GM12878 (cell line): ENCODE measurements at regions not wholly inside any gene's neighbourhood (a gene's known extent, or its start where the extent isn't known, plus 50 kb on each side); places are given as distances from the start of the nearest gene placed in this dataset.

Source experiments
- ATAC-seq: fragments of 200-7000 bp; cut with Tn5 transposase; 3 replicates; pipeline ENCODE4 v1.9.1; 2020; ENCODE audit warnings: mild to moderate bottlenecking, moderate library complexity
- BruUV-seq: library from RNA; stranded (reverse); fragments of 400-500 nt; replicated peaks from 2 replicates; lab custom pipeline; 2021; lab: Mats Ljungman, UMichigan
- CTCF ChIA-PET: fragments of 300-600 bp; sonication (Branson Sonifier 250); formaldehyde crosslinking; extraction: SDS; loops from one replicate; lab custom pipeline; 2021; ENCODE audit warnings: inconsistent platforms; lab: Yijun Ruan, JAX
- POLR2A ChIA-PET: fragments of 350-600 bp; formaldehyde crosslinking; extraction: SDS; loops from one replicate; lab custom pipeline; 2021; ENCODE audit warnings: inconsistent platforms; lab: Charles Lee
- RAD21 ChIA-PET: fragments of 300-600 bp; sonication (Branson Sonifier 250); formaldehyde crosslinking; loops from one replicate; lab custom pipeline; 2023; ENCODE audit warnings: antibody characterized with exemption; ENCODE audit not compliant: unreplicated experiment; lab: Charles Lee
- SMC1A ChIA-PET: fragments of 300-600 bp; sonication (Branson Sonifier 250); formaldehyde crosslinking; loops from one replicate; lab custom pipeline; 2023; ENCODE audit not compliant: unreplicated experiment, uncharacterized antibody; lab: Charles Lee
- DNase-seq: peaks from one replicate; pipeline ENCODE4 v3.0.0-alpha.2; 2011; ENCODE audit warnings: low read depth, low spot score
- FAIRE-seq: peaks from 3 replicates; lab custom pipeline; 2011; peaks lifted over from hg19 to GRCh38; lab: Jason Lieb, UNC
- H2AFZ ChIP-seq: 2 replicates; pipeline ENCODE4 v1.6.0; 2011; ENCODE audit warnings: low read depth, low read length, control low read depth; ENCODE audit not compliant: control insufficient read depth
- H3K27ac ChIP-seq: 2 replicates; pipeline ENCODE4 v1.5.1; 2011; ENCODE audit warnings: control low read depth; ENCODE audit not compliant: control insufficient read depth, insufficient read depth
- H3K27me3 ChIP-seq, 2 experiments: replicated peaks in 1 of 2; 2 replicates each; pipeline versions ENCODE4 v1.6.0 to v1.6.1; 2011; ENCODE audit warnings: low read length in 1 of 2; ENCODE audit not compliant: control insufficient read depth in 2 of 2, insufficient read depth in 2 of 2
- H3K36me3 ChIP-seq, 2 experiments: 2 replicates each; pipeline ENCODE4 v1.5.1; 2011; ENCODE audit warnings: low read length in 1 of 2; ENCODE audit not compliant: control insufficient read depth in 2 of 2, insufficient read depth in 2 of 2
- H3K4me1 ChIP-seq: 2 replicates; pipeline ENCODE4 v1.6.1; 2011; ENCODE audit warnings: mild to moderate bottlenecking, low read length, moderate library complexity, mixed read lengths; ENCODE audit not compliant: control insufficient read depth, insufficient read depth
- H3K4me2 ChIP-seq: 2 replicates; pipeline ENCODE4 v1.6.0; 2011; ENCODE audit warnings: control low read depth; ENCODE audit not compliant: control insufficient read depth, insufficient read depth
- H3K4me3 ChIP-seq: fragments of 200-600 bp; sonication (generic); 2 replicates; pipeline ENCODE4 v1.5.1; 2016
- H3K79me2 ChIP-seq: 2 replicates; pipeline ENCODE4 v1.6.0; 2011; ENCODE audit warnings: low read length; ENCODE audit not compliant: control insufficient read depth, insufficient read depth
- H3K9ac ChIP-seq: 2 replicates; pipeline ENCODE4 v1.8.0; 2011; ENCODE audit warnings: low read length, control low read depth, mixed read lengths; ENCODE audit not compliant: control insufficient read depth, insufficient read depth
- H3K9me3 ChIP-seq: replicated peaks from 3 replicates; pipeline ENCODE4 v1.5.1; 2011; ENCODE audit warnings: mild to moderate bottlenecking, low read length; ENCODE audit not compliant: control insufficient read depth, insufficient read depth
- H4K20me1 ChIP-seq: 2 replicates; pipeline ENCODE4 v1.6.0; 2011; ENCODE audit not compliant: control insufficient read depth, insufficient read depth
- CBX5 ChIP-seq: sonication (generic); IDR thresholded peaks from 2 replicates; pipeline ENCODE4 v1.6.1; 2016; ENCODE audit warnings: low read depth, moderate library complexity, mild to moderate bottlenecking, inconsistent platforms
- ETV6 ChIP-seq, 2 experiments: fragments of 450-650 bp in 1 of 2; IDR thresholded peaks in 1 of 2; conservative IDR thresholded peaks in 1 of 2; 2 replicates each; pipeline ENCODE4 v1.6.1; 2014; ENCODE audit warnings: antibody characterized with exemption in 1 of 2, borderline replicate concordance in 1 of 2, low read depth in 1 of 2, mild to moderate bottlenecking in 1 of 2, moderate library complexity in 1 of 2
- FOXM1 ChIP-seq: IDR thresholded peaks from 2 replicates; pipeline ENCODE4 v1.6.1; 2012; ENCODE audit warnings: low read depth, mild to moderate bottlenecking, inconsistent platforms, low read length, moderate library complexity
- HDAC6 ChIP-seq: fragments of 200-600 bp; sonication (generic); IDR thresholded peaks from one replicate; pipeline ENCODE4 v1.8.0; 2017; ENCODE audit warnings: antibody characterized with exemption; ENCODE audit not compliant: unreplicated experiment
- JUND ChIP-seq: IDR thresholded peaks from 2 replicates; pipeline ENCODE4 v1.6.1; 2012; ENCODE audit warnings: low read depth, mild to moderate bottlenecking, low read length, improper control_type of control experiment, moderate library complexity
- MEF2B ChIP-seq: fragments of 450-650 bp; IDR thresholded peaks from 2 replicates; pipeline ENCODE4 v1.6.1; 2018; ENCODE audit warnings: mild to moderate bottlenecking, moderate library complexity; ENCODE audit not compliant: partially characterized antibody, poor library complexity, severe bottlenecking
- MTA3 ChIP-seq: IDR thresholded peaks from 2 replicates; pipeline ENCODE4 v1.6.1; 2012; ENCODE audit warnings: low read length, inconsistent platforms, borderline replicate concordance
- POLR2AphosphoS2 ChIP-seq: IDR thresholded peaks from 2 replicates; pipeline ENCODE4 v1.6.1; 2011; ENCODE audit warnings: low read depth, mild to moderate bottlenecking, low read length, improper control_type of control experiment, moderate library complexity
- PRDM15 ChIP-seq: fragments of 450-650 bp; formaldehyde crosslinking; IDR thresholded peaks from 2 replicates; pipeline ENCODE4 v1.4.0; 2020; ENCODE audit warnings: mild to moderate bottlenecking, moderate library complexity
- RB1 ChIP-seq: fragments of 450-650 bp; formaldehyde crosslinking; IDR thresholded peaks from 2 replicates; pipeline ENCODE4 v1.6.1; 2017; ENCODE audit warnings: mild to moderate bottlenecking, borderline replicate concordance
- SMAD1 ChIP-seq: fragments of 450-650 bp; IDR thresholded peaks from 2 replicates; pipeline ENCODE4 v1.6.1; 2018; ENCODE audit warnings: mild to moderate bottlenecking, low read depth; ENCODE audit not compliant: partially characterized antibody
- STAT3 ChIP-seq: IDR thresholded peaks from 2 replicates; pipeline ENCODE4 v1.6.1; 2011; ENCODE audit warnings: low read depth, low read length, improper control_type of control experiment
- SUZ12 ChIP-seq: fragments of 200-600 bp; sonication (generic); IDR thresholded peaks from one replicate; pipeline ENCODE4 v1.6.1; 2018; ENCODE audit warnings: antibody characterized with exemption, mild to moderate bottlenecking; ENCODE audit not compliant: unreplicated experiment
- USF2 ChIP-seq: IDR thresholded peaks from 2 replicates; pipeline ENCODE4 v1.6.1; 2011; ENCODE audit warnings: low read depth, low read length, improper control_type of control experiment, borderline replicate concordance
- YY1 ChIP-seq: IDR thresholded peaks from 2 replicates; pipeline ENCODE4 v1.6.1; 2011; ENCODE audit warnings: low read depth, mild to moderate bottlenecking, low read length
- ZNF274 ChIP-seq: IDR thresholded peaks from one replicate; pipeline ENCODE4 v1.8.0; 2011; ENCODE audit not compliant: insufficient read length, insufficient read depth
- ZNF384 ChIP-seq: IDR thresholded peaks from 2 replicates; pipeline ENCODE4 v1.6.1; 2012; ENCODE audit warnings: low read depth, mild to moderate bottlenecking, low read length, improper control_type of control experiment, borderline replicate concordance
- WGBS: methylation state at CpG from one replicate; pipeline ENCODE4 v1.1.6; 2016; ENCODE audit warnings: low lambda C conversion rate; ENCODE audit not compliant: insufficient replicate concordance, insufficient coverage; ENCODE audit errors: missing lambda C conversion rate; 5-methylcytosine and 5-hydroxymethylcytosine counted together
- in situ Hi-C: fragments of 300-500 bp; cut with MboI; formaldehyde crosslinking; loops from 9 replicates; pipeline ENCODE4 v1.14.3; 2018; ENCODE audit warnings: mixed read lengths
- intact Hi-C: fragments of 100-400 bp; cut with micrococcal nuclease; formaldehyde crosslinking; loops from one replicate; pipeline ENCODE4 v1.14.2; 2022; ENCODE audit not compliant: unreplicated experiment

- 16% methylated on average over 2 of the region's 2 CpGs for WGBS
- Histone ChIP-seq H4K20me1 (no peaks in the 10 kb centered on the region), H3K79me2 (no peaks in the 10 kb centered on the region), H3K4me1 (peaks cover 10% of the 10 kb centered on the region), H3K27ac (no peak overlapping the region), H2AFZ (no peak overlapping the region), H3K4me2 (no peak overlapping the region), H3K9me3 (no peaks in the 10 kb centered on the region; the same call in 2 of the 3 replicates), H3K36me3 (no peaks in the 10 kb centered on the region), H3K27me3 (no peaks in the 10 kb centered on the region), H3K4me3 (no peak overlapping the region), H3K9ac (no peak overlapping the region)
- ATAC-seq (no peak), DNase-seq (no peak), FAIRE-seq (no peak)
- ChIA-PET CTCF (interaction anchor here (0.6 kb wide), 1 partner anchor 1903 kb away, joined by 3 read pairs; no protein-coding TSS in a partner anchor), RAD21 (no interaction called here), SMC1A (no interaction called here), POLR2A (no interaction called here)
- intact Hi-C loops (no loop called here), in situ Hi-C loops (no loop called here)
- BruUV-seq = no TSS peak
- TF ChIP-seq POLR2AphosphoS2 (no peak), SUZ12 (no peak), JUND (no peak), SMAD1 (no peak), MEF2B (no peak), FOXM1 (no peak), ZNF274 (no peak), RB1 (no peak), STAT3 (no peak), HDAC6 (no peak), MTA3 (no peak), ZNF384 (no peak), YY1 (no peak), ETV6 (conservative IDR thresholded peaks at IDR 0.05 in 1 of 2, IDR thresholded peaks at IDR 0.05 in 1 of 2; ENCODE audit: borderline replicate concordance in 1 of 2, low read depth in 1 of 2) (no peak), CBX5 (no peak), PRDM15 (CRISPR knock-in tag) (no peak), USF2 (no peak)
Observed at GRCh38 chr21:17712887-17713286, 100.2 kb upstream of the BTG3 start.
